GM13977 (cell line): ENCODE measurements at regions not wholly inside any gene's neighbourhood (a gene's known extent, or its start where the extent isn't known, plus 50 kb on each side); places are given as distances from the start of the nearest gene placed in this dataset.

ENCODE experiments used
- DNase-seq: peaks from one replicate; pipeline ENCODE4 v3.0.0; 2012; ENCODE audit warnings: low spot score
- in situ Hi-C: fragments of 300-500 bp; cut with MboI; formaldehyde crosslinking; loops from one replicate; pipeline ENCODE4 v1.12.0; 2022; ENCODE audit warnings: low sequenced_read_pairs, low pct_unique_long_range_greater_than_20kb, mixed read lengths, inconsistent platforms; ENCODE audit not compliant: unreplicated experiment
- TF ChIP-seq, protein P1 (sequence below): IDR thresholded peaks from 2 replicates; pipeline ENCODE4 v1.5.1; 2012; ENCODE audit warnings: mild to moderate bottlenecking, control low read depth; ENCODE audit not compliant: insufficient read depth; ENCODE audit errors: extremely low read depth, missing control alignments

DNA sequence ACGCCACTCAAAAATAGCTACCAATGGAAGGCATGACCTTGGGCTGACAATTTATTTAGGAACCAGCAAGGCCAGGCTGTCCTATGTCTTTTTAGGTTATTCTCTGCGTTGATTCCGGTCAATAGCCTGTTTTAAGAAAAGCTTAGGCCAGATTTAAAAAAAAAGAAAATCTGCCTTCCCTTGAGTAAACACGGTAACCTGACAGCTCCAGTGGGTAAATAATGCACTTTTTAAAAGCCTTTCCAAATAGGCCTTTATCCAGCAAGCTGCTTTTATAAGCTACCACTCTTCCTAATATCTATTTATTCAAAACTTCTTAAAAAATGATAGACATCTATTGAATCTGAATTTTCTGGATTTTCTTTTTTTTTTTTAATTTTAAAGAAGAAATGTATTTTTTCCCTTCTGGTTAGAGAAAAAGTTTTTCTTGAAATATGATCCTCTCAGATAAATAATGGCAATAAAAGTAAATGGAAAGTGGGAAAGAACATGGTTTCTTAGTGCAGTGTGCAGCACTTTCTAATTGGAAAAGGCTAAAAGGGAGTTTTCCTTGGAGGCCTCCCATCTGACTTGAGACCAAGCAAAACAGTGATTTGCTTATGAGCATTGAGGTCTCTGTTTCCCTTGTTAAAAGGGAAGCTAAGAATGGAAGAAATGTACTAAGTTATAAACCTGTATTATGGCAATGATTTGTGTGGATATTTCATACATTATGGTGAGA is 281.0 kb upstream of the RUNX1 start:
- in situ Hi-C loops = no loop called here

DNA sequence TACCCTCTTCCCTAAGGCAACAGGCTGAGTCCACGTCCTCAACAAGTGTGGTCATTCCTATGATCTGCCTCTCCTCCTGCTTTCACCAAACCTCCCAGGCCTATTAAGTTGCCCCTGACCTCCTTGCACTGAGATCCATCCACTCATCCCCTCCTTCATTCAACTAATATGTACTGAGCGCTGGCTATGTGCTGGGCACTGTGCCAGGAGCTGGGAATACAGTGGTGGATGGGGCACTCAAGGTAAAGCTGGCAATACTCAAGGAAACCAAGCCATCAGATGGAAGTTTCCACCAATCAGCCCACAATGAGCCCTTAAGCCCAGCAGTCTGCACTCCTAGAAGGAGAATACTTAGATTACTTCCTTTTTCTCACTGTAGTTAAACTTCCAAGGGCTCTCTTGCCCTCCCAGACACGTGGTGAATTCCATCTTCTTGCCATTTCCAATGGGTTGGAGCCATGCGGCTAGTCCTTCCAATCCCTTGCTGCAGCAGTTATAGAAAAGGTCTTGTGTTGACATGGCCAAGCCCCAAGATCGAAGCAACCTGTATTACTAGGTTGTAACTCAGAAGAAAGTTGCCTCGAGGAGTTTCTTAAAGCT is 279.9 kb upstream of the RUNX1 start:
- DNase-seq = no peak
- TF ChIP-seq, protein P1, sequence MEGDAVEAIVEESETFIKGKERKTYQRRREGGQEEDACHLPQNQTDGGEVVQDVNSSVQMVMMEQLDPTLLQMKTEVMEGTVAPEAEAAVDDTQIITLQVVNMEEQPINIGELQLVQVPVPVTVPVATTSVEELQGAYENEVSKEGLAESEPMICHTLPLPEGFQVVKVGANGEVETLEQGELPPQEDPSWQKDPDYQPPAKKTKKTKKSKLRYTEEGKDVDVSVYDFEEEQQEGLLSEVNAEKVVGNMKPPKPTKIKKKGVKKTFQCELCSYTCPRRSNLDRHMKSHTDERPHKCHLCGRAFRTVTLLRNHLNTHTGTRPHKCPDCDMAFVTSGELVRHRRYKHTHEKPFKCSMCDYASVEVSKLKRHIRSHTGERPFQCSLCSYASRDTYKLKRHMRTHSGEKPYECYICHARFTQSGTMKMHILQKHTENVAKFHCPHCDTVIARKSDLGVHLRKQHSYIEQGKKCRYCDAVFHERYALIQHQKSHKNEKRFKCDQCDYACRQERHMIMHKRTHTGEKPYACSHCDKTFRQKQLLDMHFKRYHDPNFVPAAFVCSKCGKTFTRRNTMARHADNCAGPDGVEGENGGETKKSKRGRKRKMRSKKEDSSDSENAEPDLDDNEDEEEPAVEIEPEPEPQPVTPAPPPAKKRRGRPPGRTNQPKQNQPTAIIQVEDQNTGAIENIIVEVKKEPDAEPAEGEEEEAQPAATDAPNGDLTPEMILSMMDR = no peak
- in situ Hi-C loops = no loop called here

More for the DNA sequence above, 281.0 kb upstream of the RUNX1 start:
- TF ChIP-seq, protein P1 = no peak
- DNase-seq = no peak

DNA sequence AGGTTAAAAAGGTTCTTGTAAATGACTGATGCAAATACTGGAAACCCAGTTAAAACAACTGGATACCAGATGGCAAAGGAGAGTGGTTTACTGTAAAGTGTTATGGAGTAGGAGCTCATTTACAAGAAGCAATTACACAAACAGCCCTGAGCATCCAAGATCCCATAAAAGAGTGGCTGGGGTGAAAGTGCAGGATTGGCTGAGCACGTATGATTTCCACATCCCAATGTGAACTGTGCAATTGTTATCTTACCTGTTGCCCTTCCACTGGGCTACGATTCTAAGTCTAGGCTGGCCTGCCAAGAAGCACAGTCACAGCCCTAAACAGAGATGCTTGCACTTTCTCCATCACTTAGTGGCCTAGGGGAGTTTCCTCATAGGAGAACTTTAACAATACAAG is 277.6 kb upstream of the RUNX1 start:
- DNase-seq = no peak
- in situ Hi-C loops = no loop called here
- TF ChIP-seq, protein P1 = no peak

DNA sequence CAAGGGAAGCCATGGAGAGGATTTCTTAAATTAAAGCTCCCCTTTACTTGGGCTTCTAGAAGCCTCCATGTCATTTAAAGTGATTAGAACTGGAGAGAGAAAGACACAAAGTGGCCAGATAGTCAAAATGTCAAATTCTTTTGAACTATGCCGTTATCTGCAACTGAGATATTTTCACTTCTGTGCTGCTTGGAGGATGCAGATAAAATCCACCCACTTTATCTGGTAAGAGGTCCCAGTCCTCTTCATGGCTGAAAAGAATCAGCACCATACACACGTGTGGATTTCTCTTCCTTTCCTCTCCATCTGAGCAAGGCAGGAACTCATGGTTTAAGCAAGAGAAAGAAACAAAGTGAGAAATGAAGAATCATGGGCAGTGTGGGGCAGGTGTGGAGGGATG is 276.9 kb upstream of the RUNX1 start:
- DNase-seq = no peak
- TF ChIP-seq, protein P1 = no peak
- in situ Hi-C loops = no loop called here

DNA sequence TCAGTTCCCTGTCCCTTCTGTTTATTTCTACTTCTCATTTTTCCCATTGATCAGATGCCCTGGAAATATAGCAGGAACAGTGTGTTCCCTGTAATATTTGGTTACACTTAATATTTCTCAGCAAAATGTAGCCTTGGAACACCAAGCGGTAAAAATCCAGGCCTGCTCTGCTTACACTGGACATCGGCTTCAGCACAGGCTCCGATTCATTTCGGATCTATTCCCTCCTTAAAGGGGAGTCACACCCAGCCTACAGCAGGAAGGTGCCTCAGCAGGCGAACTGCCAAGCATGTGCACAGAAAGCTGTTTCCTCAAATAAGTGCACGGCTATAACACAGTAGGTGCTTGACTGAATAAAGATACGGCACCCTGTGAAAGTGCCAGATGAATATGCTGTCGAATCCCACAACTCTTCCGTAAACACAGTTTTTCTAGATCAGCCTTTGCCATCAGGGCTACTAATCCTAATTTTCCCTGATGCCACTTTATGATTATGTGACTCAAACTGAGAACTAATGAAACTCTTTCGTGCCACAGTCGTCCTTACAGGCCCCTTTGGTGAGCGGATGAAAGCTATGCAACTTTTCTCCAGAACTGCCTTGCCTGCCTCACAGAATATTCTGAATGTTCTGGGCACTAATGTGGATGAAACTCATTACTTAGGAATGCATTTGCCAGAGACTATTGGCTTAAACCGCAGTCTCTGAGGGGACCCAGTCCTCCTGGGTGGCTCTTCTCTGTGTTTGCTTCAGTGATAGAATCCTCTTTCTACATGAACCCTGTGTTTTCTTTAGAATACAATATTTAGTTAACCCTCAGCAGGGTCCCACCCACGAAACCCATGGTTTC is 275.5 kb upstream of the RUNX1 start:
- no peak for DNase-seq
- in situ Hi-C loops = no loop called here
- TF ChIP-seq, protein P1 = no peak

DNA sequence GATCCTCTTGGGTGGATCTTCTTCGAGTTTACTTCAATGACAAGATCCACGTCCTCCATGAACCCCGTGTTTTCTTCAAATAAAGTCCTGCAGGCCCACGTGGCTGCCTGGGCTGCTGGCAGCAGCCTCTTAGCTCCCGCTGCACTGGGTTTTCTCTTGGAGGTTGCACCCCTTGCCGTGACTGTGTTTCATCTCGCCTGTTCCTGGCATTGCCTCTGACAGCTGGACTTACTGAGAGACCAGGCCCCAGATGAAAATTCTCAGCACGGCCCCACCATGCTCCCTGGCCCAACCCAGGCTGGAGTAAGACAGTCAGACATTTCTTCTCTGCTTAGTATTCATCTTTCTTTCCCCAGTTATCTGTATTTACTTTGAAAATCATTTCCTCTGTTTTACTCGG is 274.8 kb upstream of the RUNX1 start:
- TF ChIP-seq, protein P1 = no peak
- no peak for DNase-seq
- in situ Hi-C loops = no loop called here
